GM06990 (cell line): ENCODE measurements at regions not wholly inside any gene's neighbourhood (a gene's known extent, or its start where the extent isn't known, plus 50 kb on each side); places are given as distances from the start of the nearest gene placed in this dataset.

ENCODE experiments used
- DNase-seq: peaks from one replicate; pipeline ENCODE4 v3.0.0-alpha.2; 2011; ENCODE audit not compliant: insufficient read length; ENCODE audit errors: extremely low read depth
- H3K27me3 ChIP-seq: replicated peaks from 2 replicates; pipeline ENCODE4 v1.6.0; 2011; ENCODE audit warnings: low read length; ENCODE audit not compliant: control insufficient read depth, insufficient read depth
- H3K36me3 ChIP-seq: 2 replicates; pipeline ENCODE4 v1.5.1; 2011; ENCODE audit warnings: low read length; ENCODE audit not compliant: control insufficient read depth, insufficient read depth
- H3K4me3 ChIP-seq: replicated peaks from 2 replicates; pipeline ENCODE4 v1.5.1; 2011; ENCODE audit warnings: low read depth, mild to moderate bottlenecking, control low read depth, low read length
- TF ChIP-seq, protein P1 (sequence below): IDR thresholded peaks from 2 replicates; pipeline ENCODE4 v1.5.1; 2011; ENCODE audit warnings: low read length, control low read depth, mild to moderate bottlenecking, inconsistent platforms; ENCODE audit not compliant: insufficient read depth, poor library complexity, severe bottlenecking

DNA sequence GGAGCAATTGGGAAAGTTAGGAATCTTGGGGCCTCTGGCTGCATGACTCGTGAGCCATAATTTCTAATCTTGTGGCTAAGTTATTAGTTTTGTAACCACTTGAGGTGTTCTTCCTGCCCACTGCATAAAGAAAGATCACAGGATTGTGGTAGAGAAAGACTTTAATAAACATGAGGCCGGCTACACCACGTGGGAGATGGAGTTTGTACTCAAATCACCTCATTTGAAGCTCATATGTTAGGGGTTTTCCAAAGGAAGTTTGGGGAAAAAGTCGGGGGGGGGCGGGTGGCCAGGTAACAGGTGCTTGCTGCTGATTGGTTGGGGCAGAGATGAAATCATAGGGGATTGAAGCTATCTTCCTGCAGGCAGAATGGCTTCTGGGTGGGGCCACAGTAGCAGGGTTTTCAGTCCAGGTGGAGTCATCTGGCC, 287.8 kb downstream of the ZNF674 start:
- Histone ChIP-seq H3K27me3 (no peaks in the 10 kb centered on the region), H3K4me3 (no peak overlapping the region), H3K36me3 (no peaks in the 10 kb centered on the region)
- TF ChIP-seq, protein P1, sequence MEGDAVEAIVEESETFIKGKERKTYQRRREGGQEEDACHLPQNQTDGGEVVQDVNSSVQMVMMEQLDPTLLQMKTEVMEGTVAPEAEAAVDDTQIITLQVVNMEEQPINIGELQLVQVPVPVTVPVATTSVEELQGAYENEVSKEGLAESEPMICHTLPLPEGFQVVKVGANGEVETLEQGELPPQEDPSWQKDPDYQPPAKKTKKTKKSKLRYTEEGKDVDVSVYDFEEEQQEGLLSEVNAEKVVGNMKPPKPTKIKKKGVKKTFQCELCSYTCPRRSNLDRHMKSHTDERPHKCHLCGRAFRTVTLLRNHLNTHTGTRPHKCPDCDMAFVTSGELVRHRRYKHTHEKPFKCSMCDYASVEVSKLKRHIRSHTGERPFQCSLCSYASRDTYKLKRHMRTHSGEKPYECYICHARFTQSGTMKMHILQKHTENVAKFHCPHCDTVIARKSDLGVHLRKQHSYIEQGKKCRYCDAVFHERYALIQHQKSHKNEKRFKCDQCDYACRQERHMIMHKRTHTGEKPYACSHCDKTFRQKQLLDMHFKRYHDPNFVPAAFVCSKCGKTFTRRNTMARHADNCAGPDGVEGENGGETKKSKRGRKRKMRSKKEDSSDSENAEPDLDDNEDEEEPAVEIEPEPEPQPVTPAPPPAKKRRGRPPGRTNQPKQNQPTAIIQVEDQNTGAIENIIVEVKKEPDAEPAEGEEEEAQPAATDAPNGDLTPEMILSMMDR = no peak
- no peak for DNase-seq

GRCh38 chrX:46256875-46257274, 288.3 kb downstream of the ZNF674 start:
- Histone ChIP-seq H3K27me3 (no peaks in the 10 kb centered on the region), H3K4me3 (no peak overlapping the region), H3K36me3 (no peaks in the 10 kb centered on the region)
- TF ChIP-seq, protein P1 = no peak
- DNase-seq = no peak

- Histone ChIP-seq H3K4me3 (no peak overlapping the region), H3K27me3 (no peaks in the 10 kb centered on the region), H3K36me3 (no peaks in the 10 kb centered on the region)
- TF ChIP-seq, protein P1 = no peak
- no peak for DNase-seq
Observed at GRCh38 chrX:46255046-46255445, 290.2 kb downstream of the ZNF674 start.

DNA sequence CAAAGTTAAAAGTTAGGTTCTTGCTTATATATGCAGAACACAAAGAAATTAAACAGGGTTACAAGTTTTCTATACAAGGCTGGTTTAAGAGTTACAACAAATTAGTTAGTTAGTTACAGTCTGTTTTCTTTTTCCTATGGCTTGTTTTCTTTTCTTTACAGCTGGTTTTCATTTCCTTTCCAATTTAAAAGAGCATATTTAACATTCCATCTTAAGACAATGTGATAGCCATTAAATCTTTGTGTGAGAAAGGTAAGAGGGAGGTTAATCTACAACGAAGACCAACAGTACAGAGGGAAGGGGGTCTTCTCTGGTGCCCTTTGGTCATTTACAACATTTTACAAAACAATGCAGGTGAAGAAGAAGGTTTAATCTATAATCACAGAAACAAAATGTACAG, 290.6 kb downstream of the ZNF674 start:
- DNase-seq = no peak
- Histone ChIP-seq H3K4me3 (no peak overlapping the region), H3K27me3 (no peaks in the 10 kb centered on the region), H3K36me3 (no peaks in the 10 kb centered on the region)
- TF ChIP-seq, protein P1 = no peak

GRCh38 chrX:46251755-46252154, 293.5 kb downstream of the ZNF674 start:
- Histone ChIP-seq H3K36me3 (no peaks in the 10 kb centered on the region), H3K27me3 (no peaks in the 10 kb centered on the region; the same call in 1 of the 2 replicates), H3K4me3 (no peak overlapping the region)
- TF ChIP-seq, protein P1 = no peak
- DNase-seq = no peak

- Histone ChIP-seq H3K36me3 (no peaks in the 10 kb centered on the region), H3K27me3 (no peaks in the 10 kb centered on the region; the same call in 1 of the 2 replicates), H3K4me3 (no peak overlapping the region)
- TF ChIP-seq, protein P1 = no peak
- DNase-seq = no peak
Observed at GRCh38 chrX:46250151-46250550, 295.1 kb downstream of the ZNF674 start.
